GM21515 (cell line): ENCODE measurements at regions not wholly inside any gene's neighbourhood (a gene's known extent, or its start where the extent isn't known, plus 50 kb on each side); places are given as distances from the start of the nearest gene placed in this dataset.

ENCODE experiments used
- ATAC-seq: cut with Tn5 transposase; IDR thresholded peaks from one replicate; pipeline ENCODE4 v1.9.1; 2021; ENCODE audit not compliant: unreplicated experiment

DNA sequence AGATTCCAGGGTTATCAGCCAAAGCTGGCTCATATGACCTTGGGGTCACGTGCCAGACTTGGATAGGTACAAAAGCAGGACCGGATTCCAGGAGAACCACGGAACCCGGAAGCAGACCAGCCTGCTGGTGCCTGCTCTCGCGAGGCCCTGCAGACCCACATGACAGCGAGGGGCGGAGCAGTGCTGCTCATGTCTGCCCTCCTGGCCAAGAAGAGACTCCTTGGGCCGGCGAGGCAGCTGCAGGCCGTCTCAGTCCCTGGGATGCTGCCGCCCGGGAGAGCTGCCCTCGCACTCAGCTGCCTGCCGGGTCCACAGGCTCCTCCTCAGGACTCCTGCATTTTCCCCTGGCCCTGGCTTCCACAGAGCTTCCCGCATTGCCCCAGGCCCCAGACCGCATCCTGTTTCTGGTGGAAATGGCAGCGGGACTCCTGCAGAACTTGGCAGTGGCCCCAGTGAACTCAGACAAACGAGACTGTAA lies 739.5 kb downstream of the SOCS6 start:
- ATAC-seq = no peak

DNA sequence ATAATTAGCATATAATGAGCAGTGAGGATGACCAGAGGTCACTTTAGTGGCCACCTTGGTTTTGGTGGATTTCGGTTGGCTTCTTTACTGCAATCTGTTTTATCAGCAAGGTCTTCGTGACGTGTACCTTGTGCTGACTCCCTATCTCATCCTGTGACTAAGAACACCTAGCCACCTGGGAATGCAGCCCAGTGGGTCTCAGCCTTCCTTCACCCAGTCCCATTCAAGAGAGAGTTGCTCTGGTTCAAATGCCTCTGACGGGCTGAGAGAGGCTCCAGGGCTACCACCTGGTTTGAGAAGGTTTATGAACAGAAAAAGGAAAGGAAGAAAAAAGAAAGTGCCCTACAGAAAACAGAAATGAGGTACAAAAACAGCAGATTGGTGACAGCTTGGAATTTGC lies 738.7 kb downstream of the SOCS6 start:
- ATAC-seq = no peak

DNA sequence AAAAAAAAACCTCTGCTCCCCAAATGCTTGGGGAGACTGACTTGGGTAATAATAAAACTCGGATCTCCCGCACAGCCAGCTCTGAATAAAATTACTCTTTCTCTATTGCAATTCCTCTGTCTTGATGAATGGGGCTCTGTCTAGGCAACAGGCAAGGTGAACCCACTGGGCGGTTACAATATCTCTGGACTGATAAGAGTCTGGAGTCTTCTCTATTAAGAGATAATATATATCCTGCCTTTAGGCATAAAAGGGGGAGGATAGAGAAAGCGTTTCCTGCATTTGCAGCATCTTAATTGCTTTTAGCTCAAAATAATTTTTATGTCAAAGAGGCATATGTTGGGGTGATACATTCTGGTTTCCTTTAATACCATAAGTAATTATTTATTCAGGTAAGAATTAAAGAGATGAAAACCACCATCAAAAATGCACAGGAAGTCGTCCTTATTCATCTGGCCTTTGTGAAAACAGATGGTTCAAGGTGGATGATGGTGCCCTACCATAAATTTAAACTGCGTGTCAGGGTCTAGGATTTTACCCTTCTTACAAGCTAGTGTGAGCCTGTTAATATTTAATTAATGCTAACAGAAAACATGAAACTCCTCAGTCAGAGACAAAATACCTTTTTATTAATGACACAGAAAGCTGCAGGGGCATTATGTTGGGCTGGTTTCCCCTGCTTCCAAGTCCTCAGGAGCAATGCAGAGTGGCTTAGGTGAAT lies 736.8 kb downstream of the SOCS6 start:
- ATAC-seq = no peak

GRCh38 chr18:71022389-71022788 lies 733.5 kb downstream of the SOCS6 start:
- no peak for ATAC-seq

DNA sequence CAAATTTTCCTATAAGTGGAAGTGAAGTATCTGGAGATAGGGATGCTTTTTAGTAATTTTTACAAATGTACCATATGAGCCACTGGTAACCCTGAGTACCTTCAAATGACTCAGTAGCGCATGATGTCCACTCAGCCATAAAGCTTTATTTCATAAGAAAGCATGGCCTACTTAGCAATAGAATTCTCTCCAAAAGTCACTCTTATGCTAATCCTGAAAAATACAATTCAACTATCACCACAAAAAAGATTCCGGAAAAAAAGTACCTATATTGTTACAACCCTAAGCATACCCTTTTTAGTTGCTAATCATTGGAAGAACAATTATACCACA lies 732.2 kb downstream of the SOCS6 start:
- ATAC-seq = no peak

- ATAC-seq = no peak
Observed at GRCh38 chr18:71020342-71021029, 731.6 kb downstream of the SOCS6 start.

DNA sequence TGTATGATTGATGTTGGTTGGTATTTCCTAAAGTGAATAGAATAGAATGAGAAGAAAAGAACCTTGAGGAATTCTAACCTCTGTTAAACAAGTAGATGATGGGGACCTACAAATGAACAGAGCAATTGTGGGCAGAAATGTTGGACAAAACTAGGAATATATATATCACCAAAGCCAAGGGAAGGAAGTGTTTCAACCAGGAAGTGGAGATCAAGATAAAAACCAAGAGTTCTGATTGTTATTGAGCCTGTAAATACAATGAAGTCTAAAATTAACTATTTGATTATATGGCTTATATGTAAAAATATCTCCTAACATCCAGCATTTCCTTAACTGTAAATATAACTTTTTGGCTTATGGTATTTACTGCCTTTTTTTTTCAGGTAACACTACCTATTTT lies 730.0 kb downstream of the SOCS6 start:
- ATAC-seq = no peak

GRCh38 chr18:71012789-71013188 lies 723.9 kb downstream of the SOCS6 start:
- ATAC-seq = no peak

GRCh38 chr18:71011389-71011788 lies 722.5 kb downstream of the SOCS6 start:
- no peak for ATAC-seq

DNA sequence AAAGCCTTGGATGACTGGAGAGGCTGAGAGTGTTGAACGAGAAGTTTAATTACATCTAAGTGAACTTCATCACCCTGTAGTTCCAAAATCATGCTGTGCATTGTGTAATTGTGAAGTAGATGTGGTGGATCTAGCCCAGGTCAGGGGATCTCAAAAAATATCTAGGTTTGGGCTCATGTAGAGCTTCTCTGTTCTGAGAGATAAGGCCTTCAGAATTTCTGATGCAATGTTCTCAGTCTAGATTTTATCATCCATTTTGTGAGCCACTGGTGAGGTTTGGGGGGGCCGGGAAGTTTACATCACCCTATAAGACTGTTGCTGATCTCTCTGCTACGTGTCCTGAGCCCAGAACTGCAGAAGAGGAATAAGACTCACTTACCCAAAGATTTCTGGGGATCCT lies 719.4 kb downstream of the SOCS6 start:
- no peak for ATAC-seq

DNA sequence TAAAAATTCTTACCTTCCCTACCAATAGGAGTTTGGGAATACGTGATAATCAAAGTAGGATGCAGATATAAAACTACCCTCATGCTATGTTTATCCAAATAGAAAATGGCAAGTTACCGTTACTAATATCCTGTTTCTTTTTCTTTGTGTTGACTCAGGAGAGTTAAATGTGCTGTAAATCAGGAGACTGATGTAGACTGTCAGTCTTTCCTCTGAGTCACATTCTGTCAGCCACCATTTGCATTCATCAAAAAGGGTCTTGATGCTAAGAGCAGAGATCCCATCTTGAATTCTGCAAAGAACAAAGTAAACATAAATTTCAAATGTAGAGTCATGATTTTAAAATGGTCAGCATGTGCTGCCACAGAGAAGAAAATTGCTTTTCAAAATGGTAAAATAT lies 712.8 kb downstream of the SOCS6 start:
- no peak for ATAC-seq

DNA sequence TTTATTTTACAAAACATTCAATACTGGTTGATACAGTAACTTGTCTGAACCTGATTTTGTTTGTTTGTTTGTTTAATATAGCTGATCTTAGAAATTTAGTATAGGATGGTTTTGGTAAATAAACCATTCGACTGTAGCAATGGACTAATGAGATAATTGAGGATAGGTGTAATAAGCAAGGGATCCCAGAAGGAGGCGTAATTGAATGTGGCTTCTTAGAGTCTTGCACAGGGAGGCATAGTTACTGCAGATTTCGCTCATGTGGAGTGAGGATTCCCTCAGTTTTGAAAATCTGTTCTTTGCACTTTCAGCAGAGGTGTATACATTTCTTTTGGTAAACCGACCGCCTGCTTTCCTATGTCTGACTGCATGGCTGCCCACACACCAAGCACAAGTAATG lies 709.6 kb downstream of the SOCS6 start:
- ATAC-seq = no peak

DNA sequence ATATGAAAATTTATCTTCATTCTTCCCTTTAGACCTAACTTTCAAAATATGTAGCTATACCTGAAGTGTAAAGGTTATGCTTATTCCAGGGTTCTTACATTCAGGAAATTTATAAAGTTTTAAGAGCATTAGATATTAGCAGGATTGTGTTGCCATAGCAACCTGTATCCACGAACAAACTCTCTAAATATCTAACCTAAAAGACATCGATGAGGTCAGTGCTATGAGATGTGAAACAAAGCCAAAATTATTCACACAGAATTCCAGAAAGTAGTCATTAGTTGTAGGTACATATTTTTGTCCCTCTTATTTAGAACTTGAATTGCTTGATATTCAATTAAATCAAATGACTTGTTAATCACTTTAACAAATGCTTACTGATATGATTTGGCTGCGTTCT lies 705.3 kb downstream of the SOCS6 start:
- no peak for ATAC-seq

DNA sequence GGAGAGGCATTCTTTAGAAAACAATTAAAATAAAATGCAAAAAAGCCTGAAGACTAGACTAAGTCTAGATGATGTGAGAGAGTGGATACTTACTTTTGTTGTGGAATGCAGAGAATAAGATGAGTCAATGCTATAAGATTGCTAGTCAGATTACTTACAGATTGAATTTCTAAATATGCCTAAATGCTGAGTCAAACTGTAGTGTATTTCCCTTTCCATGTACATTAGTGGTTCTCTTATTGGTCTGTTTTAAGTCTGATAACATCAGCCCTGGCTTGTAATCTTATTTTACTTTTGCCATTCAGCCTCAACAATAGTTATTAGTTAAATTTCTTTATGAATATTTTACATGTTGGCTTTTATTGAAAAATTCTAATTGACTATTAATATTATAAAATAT lies 702.7 kb downstream of the SOCS6 start:
- no peak for ATAC-seq

GRCh38 chr18:70985948-70986347 lies 697.1 kb downstream of the SOCS6 start:
- no peak for ATAC-seq

GRCh38 chr18:70982292-70982691 lies 693.4 kb downstream of the SOCS6 start:
- no peak for ATAC-seq

GRCh38 chr18:70981400-70982140 lies 692.7 kb downstream of the SOCS6 start:
- no peak for ATAC-seq

DNA sequence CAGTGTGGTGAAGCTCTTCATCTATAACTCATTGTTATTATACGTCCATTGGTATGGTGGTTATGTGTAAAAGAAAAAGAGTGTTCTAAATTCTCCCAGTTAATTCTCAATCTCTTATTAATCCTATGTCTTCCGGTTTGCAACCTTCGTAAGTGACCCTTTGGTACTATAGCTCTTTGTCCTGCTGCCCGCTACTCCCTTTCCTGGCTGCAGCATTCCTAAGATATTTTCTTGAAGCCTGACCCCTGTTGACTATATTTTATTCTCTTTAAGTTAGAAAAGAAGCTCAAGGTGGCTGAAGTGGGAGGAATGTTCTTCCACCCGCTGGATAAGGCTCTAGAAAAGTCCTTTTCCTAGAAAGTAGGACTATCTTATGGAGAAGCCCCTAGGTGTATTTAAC lies 684.8 kb downstream of the SOCS6 start:
- no peak for ATAC-seq

GRCh38 chr18:70966419-70966818 lies 677.6 kb downstream of the SOCS6 start:
- ATAC-seq = no peak

DNA sequence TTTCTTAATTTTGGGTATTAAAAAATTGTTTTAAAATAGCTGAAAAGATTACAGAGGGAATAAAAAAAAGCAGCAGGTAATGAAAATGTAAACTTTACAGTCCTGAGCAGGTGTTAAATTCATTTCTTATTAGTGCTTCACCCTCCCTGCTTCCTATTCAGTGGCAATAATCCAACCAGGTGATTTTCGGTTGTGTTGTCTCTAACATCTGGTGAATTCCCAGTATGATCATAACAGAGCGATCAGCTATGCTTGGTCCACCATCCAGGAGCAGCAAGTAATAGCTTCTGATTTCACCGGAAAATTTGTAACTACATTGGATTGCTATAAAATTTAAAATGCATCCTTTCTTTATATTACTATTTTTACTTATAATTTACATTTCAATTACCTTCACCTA lies 673.1 kb downstream of the SOCS6 start:
- ATAC-seq = no peak

GRCh38 chr18:70956554-70956953 lies 667.7 kb downstream of the SOCS6 start:
- ATAC-seq = no peak

- ATAC-seq = no peak
Observed at GRCh38 chr18:70936160-70936559, 647.3 kb downstream of the SOCS6 start.
